HepG2 (cell line): ENCODE measurements at regions not wholly inside any gene's neighbourhood (a gene's known extent, or its start where the extent isn't known, plus 50 kb on each side); places are given as distances from the start of the nearest gene placed in this dataset.

Source experiments
- ATAC-seq: fragments of 200-7000 bp; cut with Tn5 transposase; 3 replicates; pipeline ENCODE4 v1.9.1; 2020; ENCODE audit warnings: mild to moderate bottlenecking, moderate library complexity
- BruUV-seq: library from RNA; stranded (reverse); fragments of 400-500 nt; replicated peaks from 2 replicates; lab custom pipeline; 2021; lab: Mats Ljungman, UMichigan
- CTCF ChIA-PET: fragments of 300-600 bp; formaldehyde crosslinking; extraction: SDS; loops from one replicate; lab custom pipeline; 2021; ENCODE audit warnings: low total read pairs, inconsistent platforms, low intra/inter-chr PET ratio; lab: Yijun Ruan, JAX
- POLR2A ChIA-PET: fragments of 350-600 bp; sonication (Branson Sonifier 250); formaldehyde crosslinking; loops from one replicate; lab custom pipeline; 2020; ENCODE audit warnings: antibody characterized with exemption, inconsistent platforms; lab: Yijun Ruan, JAX
- DNase-seq: peaks from one replicate; pipeline ENCODE4 v3.0.0-alpha.2; 2015; ENCODE audit warnings: low spot score
- FAIRE-seq: peaks from 3 replicates; lab custom pipeline; 2011; peaks lifted over from hg19 to GRCh38; lab: Jason Lieb, UNC
- H2AFZ ChIP-seq: one replicate; pipeline ENCODE4 v1.6.1; 2011; ENCODE audit warnings: low read length, inconsistent platforms
- H3K27ac ChIP-seq: fragments of 300-600 bp; 3 replicates; pipeline ENCODE4 v1.8.0; 2011; ENCODE audit warnings: mixed run types, mild to moderate bottlenecking, mixed read lengths, low read length, inconsistent platforms; ENCODE audit not compliant: insufficient read depth; ENCODE audit errors: extremely low read length
- H3K27me3 ChIP-seq, 2 experiments: fragments of 200-600 bp in 1 of 2; 2 replicates in 1 of 2; 3 replicates in 1 of 2; pipeline versions ENCODE4 v1.6.0 to v1.8.0; 2011; ENCODE audit warnings: low read length in 2 of 2, mild to moderate bottlenecking in 2 of 2, moderate library complexity in 2 of 2, inconsistent platforms in 1 of 2; ENCODE audit not compliant: insufficient read depth in 2 of 2, control insufficient read depth in 1 of 2
- H3K36me3 ChIP-seq, 2 experiments: fragments of 200-600 bp in 1 of 2; replicated peaks in 1 of 2; 2 replicates in 1 of 2; 3 replicates in 1 of 2; pipeline versions ENCODE4 v1.5.1 to v1.8.0; 2011; ENCODE audit warnings: low read length in 2 of 2, inconsistent platforms in 1 of 2; ENCODE audit not compliant: insufficient read depth in 2 of 2, control insufficient read depth in 1 of 2
- H3K4me1 ChIP-seq: 2 replicates; pipeline ENCODE4 v1.5.1; 2012; ENCODE audit warnings: low read length, inconsistent platforms; ENCODE audit not compliant: insufficient read depth
- H3K4me2 ChIP-seq: 2 replicates; pipeline ENCODE4 v1.6.0; 2011; ENCODE audit warnings: low read depth, low read length, inconsistent platforms
- H3K4me3 ChIP-seq, 3 experiments: fragments of 200-600 bp in 1 of 3; sonication (generic), shearing (Covaris generic) in 1 of 3; replicated peaks in 1 of 3; 2 replicates each; pipeline ENCODE4 v1.5.1; 2011 to 2016; ENCODE audit warnings: low read length in 3 of 3, inconsistent platforms in 2 of 3, low read depth in 2 of 3, mild to moderate bottlenecking in 2 of 3, control low read depth in 1 of 3, mixed read lengths in 1 of 3; ENCODE audit not compliant: insufficient read depth in 1 of 3
- H3K79me2 ChIP-seq: one replicate; pipeline ENCODE4 v1.6.1; 2011; ENCODE audit warnings: low read length, inconsistent platforms; ENCODE audit not compliant: insufficient read depth
- H3K9ac ChIP-seq: 2 replicates; pipeline ENCODE4 v1.6.0; 2011; ENCODE audit warnings: mild to moderate bottlenecking, low read depth, low read length, inconsistent platforms; ENCODE audit not compliant: insufficient read depth
- H3K9me3 ChIP-seq: 2 replicates; pipeline ENCODE4 v1.5.1; 2012; ENCODE audit warnings: mild to moderate bottlenecking, low read length
- H4K20me1 ChIP-seq: 2 replicates; pipeline ENCODE4 v1.6.0; 2011; ENCODE audit warnings: inconsistent platforms, mild to moderate bottlenecking, low read length, moderate library complexity; ENCODE audit not compliant: insufficient read depth
- GATAD1 ChIP-seq: IDR thresholded peaks from 2 replicates; pipeline ENCODE4 v1.6.1; 2016; ENCODE audit warnings: missing genetic modification reagents, missing compliant biosample characterization
- HDAC1 ChIP-seq: sonication (generic); formaldehyde crosslinking; IDR thresholded peaks from 2 replicates; pipeline ENCODE4 v1.5.1; 2020; ENCODE audit warnings: mild to moderate bottlenecking, missing genetic modification reagents
- HOXA3 ChIP-seq: sonication (generic); formaldehyde crosslinking; IDR thresholded peaks from 2 replicates; pipeline ENCODE4 v1.5.0; 2020; ENCODE audit warnings: missing genetic modification reagents
- IRX3 ChIP-seq: sonication (generic); formaldehyde crosslinking; IDR thresholded peaks from 2 replicates; pipeline ENCODE4 v1.8.1; 2023; ENCODE audit warnings: mild to moderate bottlenecking, low read depth, missing genetic modification reagents, borderline replicate concordance
- JUND ChIP-seq: sonication (generic); formaldehyde crosslinking; IDR thresholded peaks from 2 replicates; pipeline ENCODE4 v1.8.0; 2022; ENCODE audit warnings: mild to moderate bottlenecking, missing genetic modification reagents
- MEF2D ChIP-seq: sonication (generic); formaldehyde crosslinking; IDR thresholded peaks from 2 replicates; pipeline ENCODE4 v1.5.1; 2020; ENCODE audit warnings: mild to moderate bottlenecking, missing genetic modification reagents
- MIXL1 ChIP-seq: IDR thresholded peaks from 2 replicates; pipeline ENCODE4 v1.6.1; 2016
- MZF1 ChIP-seq: sonication (generic); formaldehyde crosslinking; IDR thresholded peaks from 2 replicates; pipeline ENCODE4 v1.8.1; 2023; ENCODE audit warnings: mild to moderate bottlenecking, missing genetic modification reagents, borderline replicate concordance
- PAWR ChIP-seq: sonication (generic); formaldehyde crosslinking; IDR thresholded peaks from 2 replicates; pipeline ENCODE4 v1.4.0; 2020; ENCODE audit warnings: missing genetic modification reagents, mild to moderate bottlenecking, borderline replicate concordance
- SALL1 ChIP-seq: sonication (generic); formaldehyde crosslinking; IDR thresholded peaks from 2 replicates; pipeline ENCODE4 v1.8.0; 2022; ENCODE audit warnings: mild to moderate bottlenecking, missing genetic modification reagents
- SIX1 ChIP-seq: sonication (generic); formaldehyde crosslinking; IDR thresholded peaks from 2 replicates; pipeline ENCODE4 v1.4.0; 2020; ENCODE audit warnings: missing genetic modification reagents, borderline replicate concordance
- SKI ChIP-seq: fragments of 450-650 bp; IDR thresholded peaks from one replicate; pipeline ENCODE4 v1.6.1; 2018; ENCODE audit warnings: mild to moderate bottlenecking; ENCODE audit not compliant: partially characterized antibody
- SP5 ChIP-seq: IDR thresholded peaks from 2 replicates; pipeline ENCODE4 v1.6.1; 2016; ENCODE audit warnings: low read depth, borderline replicate concordance
- ZNF121 ChIP-seq: sonication (generic); formaldehyde crosslinking; IDR thresholded peaks from 2 replicates; pipeline ENCODE4 v1.5.0; 2020; ENCODE audit warnings: mild to moderate bottlenecking, missing genetic modification reagents
- ZNF263 ChIP-seq: sonication (generic); formaldehyde crosslinking; IDR thresholded peaks from 2 replicates; pipeline ENCODE4 v1.4.0; 2020; ENCODE audit warnings: missing genetic modification reagents
- ZNF567 ChIP-seq: sonication (generic); formaldehyde crosslinking; IDR thresholded peaks from 2 replicates; pipeline ENCODE4 v1.8.1; 2023; ENCODE audit warnings: mild to moderate bottlenecking, missing genetic modification reagents, borderline replicate concordance
- ZNF589 ChIP-seq: sonication (generic); formaldehyde crosslinking; conservative IDR thresholded peaks from 2 replicates; pipeline ENCODE4 v1.8.0; 2022; ENCODE audit warnings: mild to moderate bottlenecking, moderate library complexity, missing genetic modification reagents
- WGBS: methylation state at CpG from one replicate; pipeline ENCODE4 v1.1.6; 2017; ENCODE audit warnings: low lambda C conversion rate; 5-methylcytosine and 5-hydroxymethylcytosine counted together
- in situ Hi-C: cut with HindIII; loops from 2 replicates; pipeline ENCODE4 v1.10.0; 2017; ENCODE audit warnings: low pct_unique_long_range_greater_than_20kb; ENCODE audit not compliant: extremely low pct_ligation_motif_present
- intact Hi-C: fragments of 100-400 bp; cut with micrococcal nuclease; formaldehyde crosslinking; loops from one replicate; pipeline ENCODE4 v1.10.0; 2022; ENCODE audit not compliant: unreplicated experiment
- TF ChIP-seq, protein P1 (sequence below): sonication (generic); formaldehyde crosslinking; IDR thresholded peaks from 2 replicates; pipeline ENCODE4 v1.9.0; 2021; ENCODE audit warnings: mild to moderate bottlenecking, missing genetic modification reagents
- TF ChIP-seq, protein P2 (sequence below): sonication (generic); formaldehyde crosslinking; IDR thresholded peaks from 2 replicates; pipeline ENCODE4 v1.4.0; 2020; ENCODE audit warnings: missing genetic modification reagents

DNA sequence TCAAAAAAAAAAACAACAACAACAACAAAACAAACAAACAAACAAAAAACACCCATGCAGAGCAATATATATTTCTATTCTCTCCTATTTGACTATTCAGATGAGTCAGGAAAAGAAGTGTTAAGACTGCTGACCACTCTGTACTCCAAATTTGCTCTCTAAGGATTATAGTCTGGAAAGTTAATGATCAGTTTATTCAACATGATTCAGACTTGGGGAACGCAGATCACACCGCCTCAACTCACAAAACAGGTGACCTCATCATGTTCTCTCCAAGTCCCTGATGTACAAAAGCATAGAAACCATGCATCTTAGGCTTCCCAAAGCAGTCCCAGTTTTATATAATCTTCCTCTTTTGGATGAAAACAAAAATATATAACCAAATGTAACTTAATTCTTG lies 51.9 kb upstream of the PRRC2C start:
- Histone ChIP-seq H2AFZ (no peak overlapping the region), H3K27me3 (no peaks in the 10 kb centered on the region; a peak in 1 of 5 replicates), H3K4me3 (no peak overlapping the region), H4K20me1 (no peaks in the 10 kb centered on the region), H3K4me2 (no peak overlapping the region), H3K36me3 (no peaks in the 10 kb centered on the region), H3K27ac (no peak overlapping the region), H3K9ac (no peak overlapping the region), H3K4me1 (no peaks in the 10 kb centered on the region), H3K9me3 (no peaks in the 10 kb centered on the region), H3K79me2 (no peaks in the 10 kb centered on the region)
- ChIA-PET POLR2A (no interaction called here), CTCF (no interaction called here)
- FAIRE-seq (no peak), ATAC-seq (no peak), DNase-seq (no peak)
- intact Hi-C loops (no loop called here), in situ Hi-C loops (no loop called here)
- 18% methylated on average over 2 of the region's 2 CpGs for WGBS
- BruUV-seq, result no TSS peak
- no peak for TF ChIP-seq PAWR (CRISPR knock-in tag)
- no peak for TF ChIP-seq HOXA3
- TF ChIP-seq, protein P1, sequence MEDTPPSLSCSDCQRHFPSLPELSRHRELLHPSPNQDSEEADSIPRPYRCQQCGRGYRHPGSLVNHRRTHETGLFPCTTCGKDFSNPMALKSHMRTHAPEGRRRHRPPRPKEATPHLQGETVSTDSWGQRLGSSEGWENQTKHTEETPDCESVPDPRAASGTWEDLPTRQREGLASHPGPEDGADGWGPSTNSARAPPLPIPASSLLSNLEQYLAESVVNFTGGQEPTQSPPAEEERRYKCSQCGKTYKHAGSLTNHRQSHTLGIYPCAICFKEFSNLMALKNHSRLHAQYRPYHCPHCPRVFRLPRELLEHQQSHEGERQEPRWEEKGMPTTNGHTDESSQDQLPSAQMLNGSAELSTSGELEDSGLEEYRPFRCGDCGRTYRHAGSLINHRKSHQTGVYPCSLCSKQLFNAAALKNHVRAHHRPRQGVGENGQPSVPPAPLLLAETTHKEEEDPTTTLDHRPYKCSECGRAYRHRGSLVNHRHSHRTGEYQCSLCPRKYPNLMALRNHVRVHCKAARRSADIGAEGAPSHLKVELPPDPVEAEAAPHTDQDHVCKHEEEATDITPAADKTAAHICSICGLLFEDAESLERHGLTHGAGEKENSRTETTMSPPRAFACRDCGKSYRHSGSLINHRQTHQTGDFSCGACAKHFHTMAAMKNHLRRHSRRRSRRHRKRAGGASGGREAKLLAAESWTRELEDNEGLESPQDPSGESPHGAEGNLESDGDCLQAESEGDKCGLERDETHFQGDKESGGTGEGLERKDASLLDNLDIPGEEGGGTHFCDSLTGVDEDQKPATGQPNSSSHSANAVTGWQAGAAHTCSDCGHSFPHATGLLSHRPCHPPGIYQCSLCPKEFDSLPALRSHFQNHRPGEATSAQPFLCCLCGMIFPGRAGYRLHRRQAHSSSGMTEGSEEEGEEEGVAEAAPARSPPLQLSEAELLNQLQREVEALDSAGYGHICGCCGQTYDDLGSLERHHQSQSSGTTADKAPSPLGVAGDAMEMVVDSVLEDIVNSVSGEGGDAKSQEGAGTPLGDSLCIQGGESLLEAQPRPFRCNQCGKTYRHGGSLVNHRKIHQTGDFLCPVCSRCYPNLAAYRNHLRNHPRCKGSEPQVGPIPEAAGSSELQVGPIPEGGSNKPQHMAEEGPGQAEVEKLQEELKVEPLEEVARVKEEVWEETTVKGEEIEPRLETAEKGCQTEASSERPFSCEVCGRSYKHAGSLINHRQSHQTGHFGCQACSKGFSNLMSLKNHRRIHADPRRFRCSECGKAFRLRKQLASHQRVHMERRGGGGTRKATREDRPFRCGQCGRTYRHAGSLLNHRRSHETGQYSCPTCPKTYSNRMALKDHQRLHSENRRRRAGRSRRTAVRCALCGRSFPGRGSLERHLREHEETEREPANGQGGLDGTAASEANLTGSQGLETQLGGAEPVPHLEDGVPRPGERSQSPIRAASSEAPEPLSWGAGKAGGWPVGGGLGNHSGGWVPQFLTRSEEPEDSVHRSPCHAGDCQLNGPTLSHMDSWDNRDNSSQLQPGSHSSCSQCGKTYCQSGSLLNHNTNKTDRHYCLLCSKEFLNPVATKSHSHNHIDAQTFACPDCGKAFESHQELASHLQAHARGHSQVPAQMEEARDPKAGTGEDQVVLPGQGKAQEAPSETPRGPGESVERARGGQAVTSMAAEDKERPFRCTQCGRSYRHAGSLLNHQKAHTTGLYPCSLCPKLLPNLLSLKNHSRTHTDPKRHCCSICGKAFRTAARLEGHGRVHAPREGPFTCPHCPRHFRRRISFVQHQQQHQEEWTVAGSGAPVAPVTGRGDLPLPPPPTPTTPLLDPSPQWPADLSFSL, result no peak
- TF ChIP-seq SIX1 (CRISPR knock-in tag), result no peak
- TF ChIP-seq ZNF263 (CRISPR knock-in tag), result no peak
- TF ChIP-seq JUND (CRISPR knock-in tag), result no peak
- TF ChIP-seq GATAD1 (CRISPR knock-in tag), result no peak
- TF ChIP-seq ZNF121 (CRISPR knock-in tag), result no peak
- no peak for TF ChIP-seq SKI
- TF ChIP-seq HDAC1 (CRISPR knock-in tag), result no peak
- TF ChIP-seq IRX3, result no peak
- TF ChIP-seq ZNF567, result no peak
- no peak for TF ChIP-seq SP5 (CRISPR knock-in tag)
- no peak for TF ChIP-seq MIXL1 (CRISPR knock-in tag)
- TF ChIP-seq MEF2D (CRISPR knock-in tag), result no peak
- TF ChIP-seq ZNF589 (CRISPR knock-in tag), result no peak
- no peak for TF ChIP-seq SALL1 (CRISPR knock-in tag)
- TF ChIP-seq MZF1 (CRISPR knock-in tag), result no peak
- TF ChIP-seq, protein P2, sequence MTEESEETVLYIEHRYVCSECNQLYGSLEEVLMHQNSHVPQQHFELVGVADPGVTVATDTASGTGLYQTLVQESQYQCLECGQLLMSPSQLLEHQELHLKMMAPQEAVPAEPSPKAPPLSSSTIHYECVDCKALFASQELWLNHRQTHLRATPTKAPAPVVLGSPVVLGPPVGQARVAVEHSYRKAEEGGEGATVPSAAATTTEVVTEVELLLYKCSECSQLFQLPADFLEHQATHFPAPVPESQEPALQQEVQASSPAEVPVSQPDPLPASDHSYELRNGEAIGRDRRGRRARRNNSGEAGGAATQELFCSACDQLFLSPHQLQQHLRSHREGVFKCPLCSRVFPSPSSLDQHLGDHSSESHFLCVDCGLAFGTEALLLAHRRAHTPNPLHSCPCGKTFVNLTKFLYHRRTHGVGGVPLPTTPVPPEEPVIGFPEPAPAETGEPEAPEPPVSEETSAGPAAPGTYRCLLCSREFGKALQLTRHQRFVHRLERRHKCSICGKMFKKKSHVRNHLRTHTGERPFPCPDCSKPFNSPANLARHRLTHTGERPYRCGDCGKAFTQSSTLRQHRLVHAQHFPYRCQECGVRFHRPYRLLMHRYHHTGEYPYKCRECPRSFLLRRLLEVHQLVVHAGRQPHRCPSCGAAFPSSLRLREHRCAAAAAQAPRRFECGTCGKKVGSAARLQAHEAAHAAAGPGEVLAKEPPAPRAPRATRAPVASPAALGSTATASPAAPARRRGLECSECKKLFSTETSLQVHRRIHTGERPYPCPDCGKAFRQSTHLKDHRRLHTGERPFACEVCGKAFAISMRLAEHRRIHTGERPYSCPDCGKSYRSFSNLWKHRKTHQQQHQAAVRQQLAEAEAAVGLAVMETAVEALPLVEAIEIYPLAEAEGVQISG (CRISPR knock-in tag), result no peak
- TF ChIP-seq, all 625 proteins: peak for 0
